Fibroblast of lung (primary cell): ENCODE measurements at regions not wholly inside any gene's neighbourhood (a gene's known extent, or its start where the extent isn't known, plus 50 kb on each side); places are given as distances from the start of the nearest gene placed in this dataset.

ENCODE experiments used
- DNase-seq, 2 donors: peaks; one replicate each; pipeline versions ENCODE4 v3.0.0 to v3.0.0-alpha.2; 2010; ENCODE audit warnings: low read depth in 2 of 2
- H2AFZ ChIP-seq: 2 replicates; pipeline ENCODE4 v1.5.1; 2012; ENCODE audit warnings: low read length, control low read depth, inconsistent platforms
- H3K27ac ChIP-seq: 2 replicates; pipeline ENCODE4 v1.5.1; 2011; ENCODE audit warnings: low read length, control low read depth; ENCODE audit not compliant: insufficient read depth
- H3K27me3 ChIP-seq: 2 replicates; pipeline ENCODE4 v1.5.1; 2011; ENCODE audit warnings: mild to moderate bottlenecking, low read length; ENCODE audit not compliant: control insufficient read depth, insufficient read depth
- H3K36me3 ChIP-seq: 2 replicates; pipeline ENCODE4 v1.5.1; 2011; ENCODE audit warnings: low read length; ENCODE audit not compliant: control insufficient read depth, insufficient read depth
- H3K4me1 ChIP-seq: 2 replicates; pipeline ENCODE4 v1.5.1; 2011; ENCODE audit warnings: low read length; ENCODE audit not compliant: control insufficient read depth, insufficient read depth; ENCODE audit errors: extremely low read depth
- H3K4me2 ChIP-seq: 2 replicates; pipeline ENCODE4 v1.5.1; 2011; ENCODE audit warnings: low read length, control low read depth; ENCODE audit not compliant: insufficient read depth; ENCODE audit errors: extremely low read depth
- H3K4me3 ChIP-seq, 4 experiments: fragments of 200-600 bp in 1 of 4; sonication (generic) in 1 of 4; replicated peaks in 1 of 4; 2 replicates each; pipeline ENCODE4 v1.5.1; 2011 to 2016; ENCODE audit warnings: low read length in 4 of 4, low read depth in 3 of 4, mild to moderate bottlenecking in 3 of 4, control low read depth in 2 of 4, inconsistent platforms in 1 of 4, mixed read lengths in 1 of 4; ENCODE audit not compliant: insufficient read depth in 1 of 4; ENCODE audit errors: control extremely low read depth in 1 of 4
- H3K79me2 ChIP-seq: 2 replicates; pipeline ENCODE4 v1.5.1; 2012; ENCODE audit warnings: mild to moderate bottlenecking, low read length, inconsistent platforms; ENCODE audit not compliant: control insufficient read depth, insufficient read depth
- H3K9ac ChIP-seq: 2 replicates; pipeline ENCODE4 v1.5.1; 2011; ENCODE audit warnings: mild to moderate bottlenecking, low read length, control low read depth; ENCODE audit not compliant: insufficient read depth
- H3K9me3 ChIP-seq: 2 replicates; pipeline ENCODE4 v1.5.1; 2012; ENCODE audit warnings: low read depth, low read length; ENCODE audit not compliant: control insufficient read depth, insufficient read depth
- H4K20me1 ChIP-seq: 2 replicates; pipeline ENCODE4 v1.5.1; 2011; ENCODE audit warnings: low read length; ENCODE audit not compliant: control insufficient read depth, insufficient read depth; ENCODE audit errors: extremely low read depth
- CTCF ChIP-seq, 2 donors: IDR thresholded peaks in 1 of 2; conservative IDR thresholded peaks in 1 of 2; 1 replicate in 1 of 2; 2 replicates in 1 of 2; pipeline ENCODE4 v1.5.1; 2011 to 2012; ENCODE audit warnings: low read length in 2 of 2, control low read depth in 1 of 2, inconsistent platforms in 1 of 2, low read depth in 1 of 2, mild to moderate bottlenecking in 1 of 2
- EZH2 ChIP-seq: IDR thresholded peaks from 2 replicates; pipeline ENCODE4 v1.5.1; 2012; ENCODE audit warnings: low read length, control low read depth, mild to moderate bottlenecking; ENCODE audit errors: missing control alignments

GRCh38 chr10:98328640-98329039, 60.6 kb upstream of the LOXL4 start:
- H3K27ac ChIP-seq, result no peak overlapping the region
- no peaks in the 10 kb centered on the region for H3K79me2 ChIP-seq
- TF ChIP-seq CTCF (conservative IDR thresholded peaks at IDR 0.05 in 1 of 2, IDR thresholded peaks at IDR 0.05 in 1 of 2; ENCODE audit: low read depth in 1 of 2, low read length in 2 of 2), result no peak
- no peak for TF ChIP-seq EZH2
- H3K4me3 ChIP-seq, result no peak overlapping the region
- no peaks in the 10 kb centered on the region for H3K9me3 ChIP-seq
- H2AFZ ChIP-seq, result no peak overlapping the region
- H3K9ac ChIP-seq, result no peak overlapping the region
- H3K36me3 ChIP-seq, result no peaks in the 10 kb centered on the region
- H4K20me1 ChIP-seq, result no peaks in the 10 kb centered on the region
- peaks cover 13% of the 10 kb centered on the region for H3K4me1 ChIP-seq
- no peaks in the 10 kb centered on the region for H3K27me3 ChIP-seq
- DNase-seq, result no peak
- H3K4me2 ChIP-seq, result no peak overlapping the region

- TF ChIP-seq CTCF (conservative IDR thresholded peaks at IDR 0.05 in 1 of 2, IDR thresholded peaks at IDR 0.05 in 1 of 2; ENCODE audit: low read depth in 1 of 2, low read length in 2 of 2), result no peak
- TF ChIP-seq EZH2, result no peak
Measured at GRCh38 chr10:98328163-98328562, 60.2 kb upstream of the LOXL4 start.

GRCh38 chr10:98326621-98327027, 58.6 kb upstream of the LOXL4 start:
- no peak for DNase-seq
- Histone ChIP-seq H3K36me3 (no peaks in the 10 kb centered on the region), H3K27me3 (no peaks in the 10 kb centered on the region), H3K9me3 (no peaks in the 10 kb centered on the region), H3K79me2 (no peaks in the 10 kb centered on the region), H3K9ac (no peak overlapping the region), H3K4me2 (no peak overlapping the region), H4K20me1 (no peaks in the 10 kb centered on the region), H3K4me1 (peaks cover 16% of the 10 kb centered on the region), H3K4me3 (no peak overlapping the region), H2AFZ (no peak overlapping the region), H3K27ac (no peak overlapping the region)
- TF ChIP-seq EZH2, result no peak
- TF ChIP-seq CTCF (conservative IDR thresholded peaks at IDR 0.05 in 1 of 2, IDR thresholded peaks at IDR 0.05 in 1 of 2; ENCODE audit: low read depth in 1 of 2, low read length in 2 of 2), result no peak

More at GRCh38 chr10:98328163-98328562, 60.2 kb upstream of the LOXL4 start:
- Histone ChIP-seq H2AFZ (no peak overlapping the region), H3K9ac (no peak overlapping the region), H3K9me3 (no peaks in the 10 kb centered on the region), H3K27ac (no peak overlapping the region), H3K36me3 (no peaks in the 10 kb centered on the region), H3K79me2 (no peaks in the 10 kb centered on the region), H3K27me3 (no peaks in the 10 kb centered on the region), H3K4me2 (no peak overlapping the region), H4K20me1 (no peaks in the 10 kb centered on the region), H3K4me1 (peaks cover 14% of the 10 kb centered on the region), H3K4me3 (no peak overlapping the region)
- DNase-seq, result no peak
